ENCODE measurements at regions not wholly inside any gene's neighbourhood (a gene's known extent, or its start where the extent isn't known, plus 50 kb on each side); places are given as distances from the start of the nearest gene placed in this dataset.

- TF ChIP-seq SP1 (CRISPR knock-in tag; conservative IDR thresholded peaks at IDR 0.05) (no peak), NFE2L1 (CRISPR knock-in tag; IDR thresholded peaks at IDR 0.05) (no peak), CTCF (IDR thresholded peaks at IDR 0.05) (no peak)
Observed at GRCh38 chr12:40584763-40585162, 107.5 kb upstream of the CNTN1 start.
